ENCODE measurements at regions not wholly inside any gene's neighbourhood (a gene's known extent, or its start where the extent isn't known, plus 50 kb on each side); places are given as distances from the start of the nearest gene placed in this dataset.
"Not testable (repeated sequence)": the region's sequence is repeated elsewhere in the genome, so short reads cannot be mapped to it uniquely, and the experiment has no call there.

DNA sequence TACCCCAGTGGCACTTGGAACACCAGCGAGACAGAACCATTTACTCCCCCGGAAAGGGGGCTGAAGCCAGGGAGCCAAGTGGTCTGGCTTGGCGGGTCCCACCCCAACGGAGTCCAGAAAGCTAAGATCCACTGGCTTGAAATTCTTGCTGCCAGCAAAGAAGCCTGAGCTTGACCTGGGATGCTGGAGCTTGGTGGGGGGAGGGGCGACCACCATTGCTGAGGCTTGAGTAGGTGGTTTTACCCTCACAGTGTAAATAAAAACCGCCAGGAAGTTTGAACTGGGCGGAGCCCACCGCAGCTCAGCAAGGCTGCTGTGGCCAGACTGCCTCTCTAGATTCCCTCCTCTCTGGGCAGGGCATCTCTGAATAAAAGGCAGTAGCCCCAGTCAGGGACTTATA is 62.8 kb downstream of the RPS24 start:
- not testable (repeated sequence) for FAIRE-seq

DNA sequence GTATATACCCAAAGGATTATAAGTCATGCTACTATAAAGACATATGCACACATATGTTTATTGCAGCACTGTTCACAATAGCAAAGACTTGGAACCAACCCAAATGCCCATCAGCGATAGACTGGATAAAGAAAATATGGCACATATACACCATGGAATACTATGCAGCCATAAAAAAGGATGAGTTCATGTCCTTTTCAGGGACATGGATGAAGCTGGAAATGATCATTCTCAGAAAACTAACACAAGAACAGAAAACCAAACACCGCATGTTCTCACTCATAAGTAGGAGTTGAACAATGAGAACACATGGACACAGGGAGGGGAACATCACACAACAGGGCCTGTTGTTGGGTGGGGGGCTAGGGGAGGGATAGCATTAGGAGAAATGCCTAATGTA is 68.9 kb downstream of the RPS24 start:
- FAIRE-seq; DNase-seq (ENCODE audit: insufficient read length, low spot score): not testable (repeated sequence)

More for the DNA sequence above, 62.8 kb downstream of the RPS24 start:
- not testable (repeated sequence) for DNase-seq (ENCODE audit: insufficient read length, low spot score)

DNA sequence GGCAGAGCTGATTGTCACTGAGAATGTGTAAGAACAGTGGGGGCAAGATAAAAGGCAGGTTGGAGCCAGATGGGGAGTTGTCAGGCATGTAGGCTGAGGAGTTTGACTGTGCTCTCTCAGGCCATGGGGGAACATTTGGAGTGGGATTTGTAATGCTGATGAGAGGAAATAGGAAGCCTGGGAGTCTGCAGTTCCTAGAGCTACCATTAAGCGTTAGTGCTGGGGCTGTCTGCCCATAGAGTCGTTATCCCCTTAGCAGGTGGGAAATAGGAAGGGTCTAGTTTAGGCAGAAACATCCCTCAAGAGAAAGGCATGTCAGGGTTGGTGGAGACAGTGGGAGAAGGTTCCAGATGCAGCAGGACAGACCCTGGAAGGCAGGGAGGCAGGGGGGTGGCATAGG is 75.5 kb downstream of the RPS24 start:
- no peak for DNase-seq (ENCODE audit: insufficient read length, low spot score)
- FAIRE-seq = no peak

DNA sequence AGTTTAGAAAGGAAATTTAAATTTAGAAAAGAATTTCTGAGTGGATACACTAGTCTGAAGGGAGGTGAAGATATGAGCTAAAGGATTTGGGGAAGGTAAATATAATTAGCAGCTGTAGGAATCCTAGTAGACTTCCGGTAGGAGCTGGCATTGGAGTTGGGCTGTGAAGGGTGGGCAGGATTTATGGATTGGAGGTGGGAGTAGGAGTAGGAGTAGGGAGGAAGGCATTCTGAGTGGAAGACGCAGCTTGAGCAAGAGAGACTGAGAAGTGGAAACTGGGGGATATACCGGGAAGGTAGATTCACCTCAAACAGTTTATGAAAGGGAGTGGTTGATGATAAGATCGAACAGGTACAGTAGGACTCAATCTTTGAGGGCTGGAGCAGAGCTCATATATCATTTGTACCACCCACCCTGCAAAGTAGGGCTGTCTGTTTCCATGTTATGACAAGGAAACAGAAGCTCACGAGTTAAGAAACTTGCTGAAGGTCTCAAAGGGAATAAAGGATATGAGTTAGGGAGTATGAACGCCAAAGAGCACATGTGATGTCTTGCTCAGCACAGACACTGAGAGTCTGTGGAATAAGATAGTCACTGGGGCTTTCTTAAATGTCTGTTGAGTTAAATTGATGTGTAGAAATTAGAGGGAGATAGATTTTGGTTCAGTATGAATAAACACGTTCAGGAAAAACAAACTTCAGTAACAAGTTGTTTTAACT is 81.6 kb downstream of the RPS24 start:
- DNase-seq (ENCODE audit: insufficient read length, low spot score) (no peak), FAIRE-seq (no peak)

DNA sequence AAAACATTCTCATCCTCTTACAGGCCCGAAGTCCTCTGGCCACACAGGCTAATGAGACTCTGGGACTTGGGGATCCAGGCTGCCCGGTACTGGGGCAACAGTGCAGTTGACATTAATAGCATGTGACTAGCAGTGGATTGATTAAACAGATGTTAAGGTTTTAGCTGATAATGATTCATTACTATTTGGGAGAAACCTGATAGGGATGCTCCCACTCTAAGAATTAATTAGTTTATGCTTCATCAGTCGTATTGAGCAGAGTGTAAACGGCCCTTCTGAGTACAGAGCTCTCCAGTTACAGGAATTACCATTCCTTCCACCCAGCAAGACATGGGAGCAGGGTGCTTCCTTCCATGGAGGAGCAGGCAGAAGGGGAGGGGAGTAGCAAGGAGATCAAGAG is 82.7 kb downstream of the RPS24 start:
- FAIRE-seq = no peak

DNA sequence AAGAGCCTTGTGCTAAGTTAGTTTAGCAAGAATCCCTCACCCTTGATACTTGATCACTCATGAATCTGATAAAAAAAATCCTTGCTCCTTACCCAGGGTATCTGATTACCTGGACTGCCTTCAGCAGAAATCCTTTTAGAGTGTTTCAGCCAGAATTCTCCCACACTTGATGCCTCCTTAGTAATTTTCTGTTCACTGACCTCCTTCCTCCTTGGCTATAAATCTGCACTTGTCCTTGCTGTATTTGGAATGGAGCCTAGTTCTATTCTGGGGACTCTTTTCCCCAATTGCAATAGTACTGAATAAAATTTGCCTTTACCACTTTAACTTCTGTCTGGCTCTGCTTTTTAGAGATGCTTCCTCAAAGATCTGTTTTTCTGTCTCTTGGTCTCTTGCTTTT is 84.9 kb downstream of the RPS24 start:
- DNase-seq (ENCODE audit: insufficient read length, low spot score) (no peak), FAIRE-seq (no peak)

More for the DNA sequence above, 82.7 kb downstream of the RPS24 start:
- DNase-seq (ENCODE audit: insufficient read length, low spot score) = no peak

DNA sequence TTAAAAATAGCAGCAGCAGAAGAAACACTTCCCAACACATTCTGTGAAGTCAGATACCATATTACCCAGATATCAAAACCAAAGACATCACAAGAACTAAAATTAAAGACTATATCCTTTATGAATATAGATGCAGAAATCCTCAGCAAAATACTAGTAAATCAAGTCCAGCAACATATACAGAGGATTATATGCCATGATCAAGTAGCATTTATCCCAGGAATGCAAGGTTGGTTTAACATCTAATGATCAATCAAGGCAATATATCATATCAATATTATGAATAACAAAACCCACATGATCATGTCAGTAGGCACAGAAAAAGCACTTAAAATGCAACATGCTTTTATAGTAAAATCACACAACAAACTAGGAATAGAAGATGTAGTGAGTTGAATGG is 88.1 kb downstream of the RPS24 start:
- no peak for FAIRE-seq
- DNase-seq (ENCODE audit: insufficient read length, low spot score) = no peak

DNA sequence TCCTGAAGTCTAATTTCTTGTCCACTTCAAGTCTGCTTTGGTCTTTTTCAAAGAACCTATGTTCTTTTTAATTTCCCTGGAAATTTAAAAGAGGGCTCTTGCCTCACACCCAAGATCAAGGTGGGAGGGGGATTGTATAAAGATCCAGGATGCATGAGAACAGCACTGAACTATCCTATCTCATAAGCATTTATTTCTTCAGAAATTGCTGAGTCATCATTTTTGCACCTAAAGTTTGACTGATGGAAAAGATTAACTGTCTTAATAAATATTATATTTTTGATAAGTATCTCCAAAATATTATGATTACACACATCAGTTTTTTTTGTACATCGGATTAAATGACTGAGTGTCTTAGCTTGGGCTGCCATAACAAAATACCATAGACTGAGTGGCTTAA is 90.5 kb downstream of the RPS24 start:
- FAIRE-seq (no peak), DNase-seq (ENCODE audit: insufficient read length, low spot score) (no peak)

DNA sequence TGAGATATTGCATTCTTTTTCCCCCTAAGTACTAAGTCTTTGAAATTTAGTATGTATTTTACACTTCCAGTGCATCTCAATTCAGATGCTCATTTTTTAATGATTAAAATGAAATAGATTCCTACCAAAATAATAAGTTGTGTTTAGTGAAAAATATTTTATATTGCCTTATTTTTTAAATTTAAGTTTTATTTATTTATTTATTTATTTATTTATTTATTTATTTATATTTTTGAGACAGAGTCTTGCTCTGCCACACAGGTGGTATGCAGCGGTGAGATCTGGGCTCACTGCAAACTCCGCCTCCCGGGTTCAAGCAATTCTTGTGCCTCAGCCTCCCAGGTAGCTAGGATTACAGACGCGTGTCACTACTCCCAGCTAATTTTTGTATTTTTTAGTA is 95.5 kb downstream of the RPS24 start:
- no peak for DNase-seq (ENCODE audit: insufficient read length, low spot score)
- no peak for FAIRE-seq

DNA sequence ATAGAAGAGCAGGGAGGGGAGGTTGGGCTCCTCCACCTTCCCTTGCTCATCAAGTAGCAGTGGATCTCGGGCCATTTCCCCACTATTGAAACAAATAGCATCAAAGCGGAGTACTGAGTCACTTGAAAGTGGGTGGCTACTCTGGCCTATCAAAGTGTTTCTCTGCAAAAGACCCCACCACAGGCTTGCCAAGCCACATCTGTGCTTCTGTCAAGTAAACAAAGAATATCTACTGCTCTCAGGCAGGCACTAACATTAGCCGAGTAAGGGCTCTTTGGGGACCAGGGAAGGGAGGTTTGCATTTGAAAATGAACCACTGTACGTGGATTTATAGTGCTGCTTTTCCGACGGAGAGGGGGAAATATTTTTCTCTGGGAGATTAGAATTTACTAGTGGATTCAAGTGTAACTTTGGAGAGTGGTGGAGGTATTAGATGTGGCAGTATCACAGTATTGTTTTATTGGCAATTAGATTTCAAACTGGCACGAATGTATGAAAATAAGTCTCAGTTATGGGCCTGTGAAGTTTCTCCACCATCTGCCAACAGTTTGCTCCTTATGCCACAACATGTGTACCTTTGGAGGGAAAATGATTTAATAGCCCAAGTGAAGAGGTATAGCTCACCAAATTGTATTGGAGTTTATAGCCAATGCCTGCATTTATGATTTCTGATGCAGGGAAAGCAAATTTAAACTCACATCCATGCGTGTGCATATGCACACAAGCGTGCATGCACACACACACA is 97.5 kb downstream of the RPS24 start:
- FAIRE-seq (no peak), DNase-seq (ENCODE audit: insufficient read length, low spot score) (no peak)

DNA sequence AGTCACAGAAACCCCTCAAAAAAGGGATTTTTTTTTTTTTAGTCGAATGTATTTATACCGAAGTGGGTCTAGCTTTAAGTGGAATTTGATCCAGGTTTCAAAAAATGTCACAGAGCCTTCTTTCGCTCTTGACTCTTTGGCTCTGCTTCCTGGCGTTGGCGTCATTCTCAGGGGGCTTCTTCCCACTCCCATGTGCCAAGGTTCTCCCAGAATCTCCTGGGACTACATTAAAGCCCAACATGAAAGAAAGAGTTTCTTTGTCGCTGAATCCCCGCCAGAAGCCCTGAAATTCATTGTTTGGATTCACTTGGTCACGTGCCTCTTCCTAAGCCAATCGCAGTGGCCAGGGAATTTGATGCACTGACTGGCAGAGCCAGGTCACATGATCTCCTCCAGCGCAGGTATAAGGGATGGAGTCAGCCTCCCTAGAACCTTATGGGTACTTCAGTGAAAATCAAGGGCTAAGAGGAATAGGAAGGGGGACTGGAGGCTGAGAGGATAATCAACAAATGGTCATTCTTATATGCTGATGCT is 101.2 kb downstream of the RPS24 start:
- FAIRE-seq (no peak), DNase-seq (ENCODE audit: insufficient read length, low spot score) (no peak)

DNA sequence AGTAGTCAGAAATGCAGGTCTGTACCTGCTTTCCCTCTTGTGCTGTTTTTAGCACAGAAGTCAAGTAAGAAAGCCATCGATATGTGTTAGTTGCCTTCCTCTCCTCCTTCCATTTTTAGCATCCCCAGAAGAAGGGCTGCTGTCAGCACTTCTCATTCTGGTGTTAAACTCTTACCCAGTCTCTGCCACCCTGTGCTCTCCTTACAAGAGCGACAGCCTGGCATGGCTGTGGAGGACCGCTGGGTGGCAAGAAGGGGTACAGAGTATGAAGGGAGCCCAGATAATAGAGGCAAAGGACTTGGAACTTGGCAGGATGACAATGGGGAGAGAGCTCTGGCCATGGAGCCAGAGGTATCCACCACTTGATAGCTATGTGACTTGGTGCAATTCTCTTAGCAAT is 103.5 kb downstream of the RPS24 start:
- FAIRE-seq = no peak
- DNase-seq (ENCODE audit: insufficient read length, low spot score) = no peak

DNA sequence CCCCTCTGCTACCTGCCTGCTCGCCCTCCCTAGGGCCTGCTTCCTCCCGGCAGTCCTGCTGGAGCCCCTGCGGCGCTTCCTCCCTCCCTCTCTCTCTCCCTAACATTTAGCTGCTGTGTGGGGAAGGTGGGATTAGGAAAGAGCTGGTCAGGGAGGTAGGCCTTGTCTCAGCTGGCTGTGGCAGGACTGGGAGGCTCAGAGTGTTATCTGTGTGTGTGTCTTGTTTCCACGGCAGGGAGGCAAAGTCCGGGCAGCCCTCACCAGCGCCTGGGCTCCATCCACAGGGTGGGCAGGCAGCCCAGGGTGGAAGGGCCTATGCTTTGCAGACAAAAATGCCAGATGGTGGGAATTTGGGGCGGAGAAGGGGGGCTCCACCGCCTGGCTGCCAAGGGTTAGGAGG is 105.7 kb downstream of the RPS24 start:
- FAIRE-seq (no peak), DNase-seq (ENCODE audit: insufficient read length, low spot score) (no peak)

DNA sequence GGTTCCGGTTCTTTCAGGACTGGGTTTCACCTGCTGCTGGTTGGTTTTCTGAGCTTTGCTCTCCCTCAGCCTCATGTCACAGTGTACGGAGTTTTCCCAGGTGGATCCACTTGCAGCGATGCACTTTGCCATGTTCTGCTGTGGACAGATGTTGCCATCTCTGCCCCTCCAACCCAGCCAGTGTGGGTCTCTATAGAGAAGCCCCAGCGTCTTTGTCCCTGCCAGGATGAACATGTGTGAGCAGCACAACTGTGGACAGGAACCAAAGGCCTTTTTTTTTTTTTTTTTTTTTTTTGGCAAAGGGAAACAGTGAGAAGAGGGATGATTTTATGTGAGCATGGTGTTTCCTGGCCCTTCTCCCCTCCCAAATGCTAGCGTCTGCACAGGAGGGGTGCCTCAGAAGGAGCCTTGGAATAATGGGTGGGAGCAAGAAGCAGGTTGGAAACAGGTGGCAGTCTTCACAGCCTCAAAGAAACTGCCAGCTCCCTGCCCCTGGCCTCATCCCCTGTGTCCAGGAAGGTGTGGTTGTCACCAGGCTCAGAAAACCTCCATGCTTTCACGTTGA is 106.5 kb downstream of the RPS24 start:
- FAIRE-seq (no peak), DNase-seq (ENCODE audit: insufficient read length, low spot score) (no peak)

DNA sequence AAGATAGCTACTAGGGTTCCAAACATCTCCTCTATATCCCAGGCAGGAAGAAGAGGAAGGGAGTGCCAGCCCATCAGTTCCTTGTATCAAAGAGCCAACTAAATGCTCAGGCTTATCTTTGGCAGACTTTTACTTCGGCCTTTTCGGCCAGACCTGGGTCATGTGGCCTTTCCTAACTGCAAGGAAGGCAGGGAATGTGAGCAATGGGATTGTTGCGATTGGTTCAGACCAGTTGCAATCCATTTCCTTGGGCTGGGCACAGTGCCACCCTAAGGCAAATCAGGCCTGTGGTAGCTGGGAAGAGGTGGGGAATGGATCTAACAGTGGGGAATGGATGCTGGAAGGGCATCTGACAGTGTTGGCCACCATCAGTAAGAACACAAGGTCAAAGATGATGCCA is 109.9 kb downstream of the RPS24 start:
- FAIRE-seq = no peak
- no peak for DNase-seq (ENCODE audit: insufficient read length, low spot score)

DNA sequence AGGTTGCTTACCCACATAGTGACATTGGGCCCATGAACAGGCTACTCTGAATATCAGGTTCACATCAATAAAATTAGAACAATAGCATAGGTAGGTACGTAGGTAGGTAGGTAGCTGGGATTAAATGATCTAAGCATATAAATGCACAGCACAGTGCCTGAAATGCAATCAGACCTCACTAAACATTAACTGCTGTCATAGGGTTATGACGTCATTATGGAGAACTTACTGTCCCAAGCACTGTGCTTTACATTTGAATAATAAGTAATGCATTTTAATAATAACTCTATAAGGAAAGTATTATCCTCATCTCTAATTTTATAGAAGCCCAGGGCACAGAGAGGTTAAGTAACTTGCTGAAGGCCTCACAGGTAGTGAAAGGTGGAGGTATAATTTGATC is 112.5 kb downstream of the RPS24 start:
- DNase-seq (ENCODE audit: insufficient read length, low spot score) = no peak

DNA sequence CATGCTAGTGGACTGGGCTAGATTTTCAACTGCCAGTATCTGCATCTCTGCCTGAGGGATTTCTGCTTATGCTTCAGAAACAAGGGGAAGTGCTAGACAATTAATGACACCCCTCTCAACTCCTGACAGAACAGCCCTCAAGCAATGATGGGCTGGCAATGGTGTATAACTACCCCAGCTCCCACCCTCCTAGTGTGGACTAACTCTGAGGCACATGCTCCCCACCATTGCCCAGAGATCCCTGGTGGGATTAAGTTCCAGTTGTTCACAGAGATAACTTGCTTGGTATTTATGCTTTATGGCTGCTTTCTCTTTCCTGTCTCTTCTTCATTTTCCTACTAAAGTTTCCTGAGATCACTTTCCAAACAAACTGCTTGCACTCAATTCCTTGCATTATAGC is 113.5 kb downstream of the RPS24 start:
- DNase-seq (ENCODE audit: insufficient read length, low spot score) (no peak), FAIRE-seq (no peak)

More for the DNA sequence above, 112.5 kb downstream of the RPS24 start:
- FAIRE-seq = no peak

DNA sequence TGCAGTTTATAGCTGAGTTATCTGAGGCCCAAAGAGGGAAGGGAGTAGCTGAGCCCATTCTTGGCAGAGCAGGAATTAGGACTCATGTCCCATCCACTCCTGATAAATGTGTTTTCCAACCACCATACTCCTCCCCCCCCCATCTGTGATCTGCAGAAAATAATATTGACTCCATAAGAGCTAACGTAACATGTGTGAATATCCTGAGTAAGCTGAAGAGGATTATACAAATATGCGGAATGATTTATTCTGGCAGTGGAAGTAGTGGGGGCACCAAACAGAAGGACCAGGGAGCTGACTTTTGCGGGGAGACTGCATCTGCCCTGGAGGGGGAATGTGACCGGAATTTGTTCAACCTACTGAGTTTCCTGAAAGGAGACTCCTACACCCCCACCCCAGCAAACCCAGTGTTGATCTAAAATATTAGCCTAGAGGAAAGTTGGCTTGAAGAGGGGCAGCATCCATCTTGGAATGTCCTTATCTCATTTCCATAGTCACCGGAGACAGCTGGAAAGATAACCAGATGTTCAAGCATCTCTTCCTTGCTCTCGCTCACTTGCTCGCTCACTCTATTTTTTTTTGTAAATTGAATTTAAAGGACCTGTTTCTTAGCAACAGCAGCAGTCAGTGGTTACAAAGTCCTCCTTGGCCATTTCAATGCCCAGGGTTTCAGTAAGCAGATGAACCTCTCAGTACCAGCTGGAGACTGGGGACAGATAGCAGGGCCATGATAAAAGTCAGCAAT is 114.7 kb downstream of the RPS24 start:
- DNase-seq (ENCODE audit: insufficient read length, low spot score) (no peak), FAIRE-seq (no peak)

DNA sequence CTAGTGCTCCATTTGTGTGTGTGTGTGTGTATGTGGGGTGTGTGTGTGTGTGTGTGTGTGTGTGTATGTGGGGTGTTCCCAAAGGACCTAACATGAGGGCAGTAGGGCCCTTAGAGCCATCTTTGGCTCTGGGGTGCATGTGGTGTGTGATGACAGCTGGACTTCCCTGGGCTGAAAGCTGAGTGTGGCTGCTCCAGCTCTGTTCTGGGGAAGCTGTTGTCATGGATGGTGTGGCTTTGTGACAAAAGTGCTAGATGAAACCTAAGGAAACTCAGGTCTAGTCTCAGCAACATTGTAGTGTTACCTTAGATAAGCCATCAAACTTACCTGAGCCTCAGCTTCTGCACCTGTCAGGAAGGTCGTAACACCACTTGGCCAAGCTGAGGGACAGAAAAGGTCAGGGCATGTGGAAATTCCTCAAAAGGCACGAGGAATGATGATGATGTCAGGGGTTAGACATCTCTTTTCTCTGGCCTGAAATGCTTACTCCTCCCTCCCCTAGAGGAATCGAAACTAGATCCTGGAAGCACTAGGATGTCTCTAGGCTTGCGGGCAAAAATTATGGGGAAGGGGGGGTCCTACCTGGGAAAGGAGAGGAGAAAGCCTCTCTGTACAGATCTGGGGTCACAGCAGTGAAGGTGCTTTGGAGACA is 115.4 kb downstream of the RPS24 start:
- DNase-seq (ENCODE audit: insufficient read length, low spot score) (no peak), FAIRE-seq (no peak)

DNA sequence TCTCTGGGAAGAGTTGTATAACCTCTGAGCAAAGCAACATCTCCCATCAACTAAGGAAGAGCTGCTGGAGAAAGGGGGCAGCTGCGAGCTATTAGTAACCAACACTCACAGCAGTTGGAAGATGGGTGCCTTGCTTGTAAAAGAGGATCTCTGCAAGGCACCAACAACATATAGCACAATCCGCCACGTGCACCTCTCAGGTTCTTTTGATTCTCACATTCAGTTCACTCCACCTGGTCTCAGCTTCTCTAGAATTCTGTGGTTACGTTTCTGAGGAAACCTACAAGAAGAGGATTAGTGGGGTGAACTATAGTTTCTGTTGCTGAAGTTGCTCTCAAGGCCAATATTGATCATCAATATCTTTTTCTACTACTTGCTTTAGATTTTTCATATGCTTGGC is 117.1 kb downstream of the RPS24 start:
- FAIRE-seq = no peak

DNA sequence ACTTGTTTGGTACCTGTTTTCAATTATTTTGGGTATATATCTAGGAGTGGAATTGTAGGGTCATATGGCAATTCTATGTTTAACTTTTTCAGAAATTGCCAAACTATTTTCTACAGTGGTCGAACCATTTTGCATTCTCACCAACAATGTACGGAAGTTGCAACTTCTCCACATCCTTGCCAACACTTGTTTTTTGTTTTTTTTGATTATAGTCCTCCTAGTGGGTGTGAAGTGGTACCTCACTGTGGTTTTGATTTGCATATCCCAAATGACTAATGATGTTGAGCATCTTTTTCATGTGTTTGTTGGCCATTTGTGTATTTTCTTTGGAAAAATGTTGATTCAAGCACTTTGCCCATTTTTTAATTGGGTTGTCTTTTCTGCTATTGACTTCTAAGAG is 122.1 kb downstream of the RPS24 start:
- DNase-seq (ENCODE audit: insufficient read length, low spot score) = no peak
- FAIRE-seq = no peak

More for the DNA sequence above, 117.1 kb downstream of the RPS24 start:
- no peak for DNase-seq (ENCODE audit: insufficient read length, low spot score)

Measured in GM19239 (cell line).